ENCODE measurements at regions not wholly inside any gene's neighbourhood (a gene's known extent, or its start where the extent isn't known, plus 50 kb on each side); places are given as distances from the start of the nearest gene placed in this dataset.

GRCh38 chr7:55272328-55272727, 92.8 kb upstream of the LANCL2 start:
- no peak overlapping the region for H3K27ac ChIP-seq
- 40% methylated on average over 2 to 4 of the region's 4 CpGs for WGBS, 2 donors
- H3K4me3 ChIP-seq, result no peak overlapping the region
- no peaks in the 10 kb centered on the region for H3K36me3 ChIP-seq
- H3K27me3 ChIP-seq, result no peaks in the 10 kb centered on the region
- intact Hi-C loops (cut with DNase I), result no loop called here
- TF ChIP-seq POLR2A (IDR thresholded peaks at IDR 0.05), result no peak
- TF ChIP-seq, protein P1, sequence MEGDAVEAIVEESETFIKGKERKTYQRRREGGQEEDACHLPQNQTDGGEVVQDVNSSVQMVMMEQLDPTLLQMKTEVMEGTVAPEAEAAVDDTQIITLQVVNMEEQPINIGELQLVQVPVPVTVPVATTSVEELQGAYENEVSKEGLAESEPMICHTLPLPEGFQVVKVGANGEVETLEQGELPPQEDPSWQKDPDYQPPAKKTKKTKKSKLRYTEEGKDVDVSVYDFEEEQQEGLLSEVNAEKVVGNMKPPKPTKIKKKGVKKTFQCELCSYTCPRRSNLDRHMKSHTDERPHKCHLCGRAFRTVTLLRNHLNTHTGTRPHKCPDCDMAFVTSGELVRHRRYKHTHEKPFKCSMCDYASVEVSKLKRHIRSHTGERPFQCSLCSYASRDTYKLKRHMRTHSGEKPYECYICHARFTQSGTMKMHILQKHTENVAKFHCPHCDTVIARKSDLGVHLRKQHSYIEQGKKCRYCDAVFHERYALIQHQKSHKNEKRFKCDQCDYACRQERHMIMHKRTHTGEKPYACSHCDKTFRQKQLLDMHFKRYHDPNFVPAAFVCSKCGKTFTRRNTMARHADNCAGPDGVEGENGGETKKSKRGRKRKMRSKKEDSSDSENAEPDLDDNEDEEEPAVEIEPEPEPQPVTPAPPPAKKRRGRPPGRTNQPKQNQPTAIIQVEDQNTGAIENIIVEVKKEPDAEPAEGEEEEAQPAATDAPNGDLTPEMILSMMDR (IDR thresholded peaks at IDR 0.05), result no peak
- no peaks in the 10 kb centered on the region for H3K9me3 ChIP-seq
- DNase-seq, result no peak
- no peaks in the 10 kb centered on the region for H3K4me1 ChIP-seq

DNA sequence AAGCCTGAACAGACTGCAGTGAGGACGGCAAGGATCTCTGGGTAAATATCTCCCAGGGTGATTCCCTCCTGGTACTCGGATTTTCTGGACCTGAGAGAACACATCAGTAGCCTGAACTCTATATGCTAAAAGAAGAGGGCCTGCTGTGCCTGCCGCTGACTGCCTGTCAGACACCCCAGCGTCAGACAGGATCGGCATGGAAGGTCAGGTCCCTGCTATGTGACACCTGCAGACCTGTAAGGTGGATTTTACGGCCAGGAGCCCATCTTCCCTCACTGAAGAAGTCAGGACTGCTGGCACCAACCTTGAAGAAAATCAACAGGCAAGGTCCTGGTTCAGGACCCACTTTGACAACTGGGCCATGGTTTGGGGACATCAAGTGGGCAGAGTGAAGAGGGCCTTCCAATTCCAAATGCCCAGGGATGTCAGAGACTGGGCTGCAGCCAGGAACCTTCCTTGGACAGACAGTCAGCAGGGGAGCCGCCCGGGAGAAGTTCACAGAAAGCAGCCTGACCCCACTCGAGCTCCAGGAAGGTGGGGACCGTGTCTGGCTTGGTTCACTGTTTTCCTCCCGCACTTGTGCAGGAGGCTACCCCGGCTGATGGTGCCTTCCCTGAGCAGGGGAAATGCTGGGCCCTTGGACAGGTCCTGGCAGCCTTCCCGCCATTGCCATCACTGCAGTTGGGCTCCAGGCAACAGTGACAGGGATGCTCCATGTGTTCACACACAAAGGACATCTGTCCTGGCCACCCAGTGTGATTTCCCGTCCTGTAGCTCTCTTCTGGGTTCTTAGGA, 91.8 kb upstream of the LANCL2 start:
- DNase-seq, result no peak
- Histone ChIP-seq H3K4me3 (no peak overlapping the region), H3K27me3 (no peaks in the 10 kb centered on the region), H3K9me3 (no peaks in the 10 kb centered on the region), H3K4me1 (no peaks in the 10 kb centered on the region), H3K36me3 (no peaks in the 10 kb centered on the region), H3K27ac (no peak overlapping the region)
- intact Hi-C loops (cut with DNase I), result no loop called here
- TF ChIP-seq, protein P1 (IDR thresholded peaks at IDR 0.05), result no peak
- TF ChIP-seq POLR2A (IDR thresholded peaks at IDR 0.05), result no peak
- 67 to 74% methylated on average over 4 to 6 of the region's 14 CpGs for WGBS, 2 donors

GRCh38 chr7:55274156-55274555, 91.0 kb upstream of the LANCL2 start:
- no peaks in the 10 kb centered on the region for H3K27me3 ChIP-seq
- intact Hi-C loops (cut with DNase I), result no loop called here
- DNase-seq, result no peak
- no peaks in the 10 kb centered on the region for H3K36me3 ChIP-seq
- H3K27ac ChIP-seq, result no peak overlapping the region
- H3K9me3 ChIP-seq, result no peaks in the 10 kb centered on the region
- TF ChIP-seq POLR2A (IDR thresholded peaks at IDR 0.05), result no peak
- TF ChIP-seq, protein P1 (IDR thresholded peaks at IDR 0.05), result no peak
- 60 to 64% methylated on average over 6 of the region's 6 CpGs for WGBS, 2 donors
- H3K4me3 ChIP-seq, result no peak overlapping the region
- no peaks in the 10 kb centered on the region for H3K4me1 ChIP-seq

DNA sequence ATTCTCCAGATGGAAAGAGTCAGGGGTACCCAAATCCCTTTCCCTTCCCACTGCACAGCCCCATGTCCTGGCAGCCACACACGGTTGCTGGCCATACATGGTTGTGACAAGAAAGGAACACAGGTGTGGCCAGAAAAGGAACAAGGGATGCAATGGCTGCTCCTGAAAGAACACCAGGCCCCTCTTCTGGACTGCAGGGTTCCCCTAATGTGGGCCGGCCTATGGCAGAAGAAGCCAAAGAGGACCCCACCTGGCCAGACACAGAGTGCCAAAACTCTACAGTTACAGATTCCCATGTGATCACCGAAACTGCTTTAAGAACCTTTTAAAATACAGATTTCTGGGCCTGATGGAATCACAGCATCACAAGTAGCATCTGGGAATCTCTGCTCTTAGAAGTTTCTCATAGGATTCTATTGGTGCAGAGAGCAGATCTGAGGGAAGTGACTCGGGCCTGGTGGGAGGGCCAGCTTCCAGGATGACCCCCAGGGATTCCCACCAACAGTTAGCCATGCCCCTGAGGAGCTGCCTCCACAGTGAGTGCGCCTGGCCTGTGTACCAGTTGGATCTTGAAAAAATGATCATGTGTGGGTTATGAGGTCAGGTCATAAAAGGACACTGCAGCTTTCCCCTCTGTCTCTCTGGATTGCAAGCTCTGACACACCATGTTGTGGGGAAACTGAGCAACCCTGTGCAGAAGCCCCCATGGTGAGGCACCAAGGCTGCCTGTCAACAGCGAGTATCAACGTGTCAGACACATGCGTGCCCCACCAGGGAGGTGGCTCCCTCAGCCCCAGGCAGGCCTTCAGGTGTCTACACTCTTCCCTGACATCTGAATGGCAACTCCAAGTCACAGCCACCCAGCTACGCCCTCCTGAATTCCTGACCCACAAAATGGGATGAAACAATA, 89.6 kb upstream of the LANCL2 start:
- WGBS, 2 donors, result 74 to 83% methylated on average over 1 to 4 of the region's 9 CpGs
- intact Hi-C loops (cut with DNase I), result no loop called here
- no peak for TF ChIP-seq POLR2A (IDR thresholded peaks at IDR 0.05)
- TF ChIP-seq, protein P1 (IDR thresholded peaks at IDR 0.05), result no peak

More for the DNA sequence above, 89.6 kb upstream of the LANCL2 start:
- no peak overlapping the region for H3K27ac ChIP-seq
- no peaks in the 10 kb centered on the region for H3K36me3 ChIP-seq
- H3K4me3 ChIP-seq, result no peak overlapping the region
- H3K4me1 ChIP-seq, result no peaks in the 10 kb centered on the region
- H3K9me3 ChIP-seq, result no peaks in the 10 kb centered on the region
- no peak for DNase-seq
- no peaks in the 10 kb centered on the region for H3K27me3 ChIP-seq
